Tibial artery (tissue), 4 donors: ENCODE measurements at regions not wholly inside any gene's neighbourhood (a gene's known extent, or its start where the extent isn't known, plus 50 kb on each side); places are given as distances from the start of the nearest gene placed in this dataset.

Experiments
- DNase-seq, 2 donors: peaks; one replicate each; pipeline ENCODE4 v3.0.0-alpha.2; 2019
- H3K27ac ChIP-seq, 2 donors: fragments of 200-600 bp; sonication (generic) in 1 of 2; 1 replicate in 1 of 2; 2 replicates in 1 of 2; pipeline ENCODE4 v1.5.1; 2018 to 2019; ENCODE audit warnings: mild to moderate bottlenecking in 1 of 2
- H3K27me3 ChIP-seq, 2 donors: fragments of 200-600 bp; sonication (generic) in 1 of 2; one replicate each; pipeline versions ENCODE4 v1.5.1 to v1.6.0; 2016 to 2019
- H3K36me3 ChIP-seq, 3 donors: fragments of 200-600 bp; sonication (generic) in 2 of 3; one replicate each; pipeline ENCODE4 v1.5.1; 2016 to 2019; ENCODE audit warnings: mild to moderate bottlenecking in 2 of 3
- H3K4me1 ChIP-seq, 4 donors: fragments of 200-600 bp; sonication (generic) in 2 of 4; 1 replicate in 3 of 4; 2 replicates in 1 of 4; pipeline ENCODE4 v1.5.1; 2016 to 2019
- H3K4me3 ChIP-seq, 2 donors: fragments of 200-600 bp; sonication (generic) in 1 of 2; 1 replicate in 1 of 2; 2 replicates in 1 of 2; pipeline ENCODE4 v1.5.1; 2018 to 2019; ENCODE audit warnings: mild to moderate bottlenecking in 2 of 2
- H3K9me3 ChIP-seq, 3 donors: fragments of 200-600 bp; sonication (generic) in 1 of 3; one replicate each; pipeline ENCODE4 v1.5.1; 2016 to 2019
- CTCF ChIP-seq, 2 experiments: fragments of 200-600 bp in 1 of 2; fragments of 450-650 bp in 1 of 2; IDR thresholded peaks; one replicate each; pipeline ENCODE4 v1.5.1; 2017 to 2019; ENCODE audit warnings: antibody characterized with exemption in 2 of 2, mild to moderate bottlenecking in 1 of 2, moderate library complexity in 1 of 2
- intact Hi-C: fragments of 100-400 bp; cut with DNase I; formaldehyde crosslinking; loops from one replicate; pipeline ENCODE4 v1.15.0; 2023; ENCODE audit warnings: low total_unique reads

GRCh38 chr2:15834381-15835031, 105.8 kb upstream of the MYCN start:
- DNase-seq, result no peak
- Histone ChIP-seq H3K4me1 (no peaks in the 10 kb centered on the region), H3K4me3 (no peak overlapping the region), H3K27me3 (no peaks in the 10 kb centered on the region), H3K36me3 (no peaks in the 10 kb centered on the region), H3K9me3 (no peaks in the 10 kb centered on the region), H3K27ac (no peak overlapping the region)
- intact Hi-C loops, result no loop called here
- no peak for TF ChIP-seq CTCF (IDR thresholded peaks at IDR 0.05)

GRCh38 chr2:15835991-15836688, 104.2 kb upstream of the MYCN start:
- no peak for TF ChIP-seq CTCF (IDR thresholded peaks at IDR 0.05)
- DNase-seq, result no peak
- H3K4me3 ChIP-seq, result no peak overlapping the region
- H3K27ac ChIP-seq, result no peak overlapping the region
- no peaks in the 10 kb centered on the region for H3K27me3 ChIP-seq
- no peaks in the 10 kb centered on the region for H3K36me3 ChIP-seq
- H3K4me1 ChIP-seq, result no peaks in the 10 kb centered on the region
- no peaks in the 10 kb centered on the region for H3K9me3 ChIP-seq
- intact Hi-C loops, result no loop called here

- H3K9me3 ChIP-seq, result no peaks in the 10 kb centered on the region
- no peak overlapping the region for H3K27ac ChIP-seq
- H3K27me3 ChIP-seq, result no peaks in the 10 kb centered on the region
- H3K4me3 ChIP-seq, result no peak overlapping the region
- no peaks in the 10 kb centered on the region for H3K36me3 ChIP-seq
- H3K4me1 ChIP-seq, result no peaks in the 10 kb centered on the region
- DNase-seq, result no peak
- intact Hi-C loops, result no loop called here
- no peak for TF ChIP-seq CTCF (IDR thresholded peaks at IDR 0.05)
These were observed 103.4 kb upstream of the MYCN start for GRCh38 chr2:15836689-15837610.

GRCh38 chr2:15838481-15839090, 101.8 kb upstream of the MYCN start:
- no peak overlapping the region for H3K27ac ChIP-seq
- H3K9me3 ChIP-seq, result no peaks in the 10 kb centered on the region
- no peaks in the 10 kb centered on the region for H3K27me3 ChIP-seq
- DNase-seq, result no peak
- no peak for TF ChIP-seq CTCF (IDR thresholded peaks at IDR 0.05)
- no peak overlapping the region for H3K4me3 ChIP-seq
- H3K4me1 ChIP-seq, result no peaks in the 10 kb centered on the region
- intact Hi-C loops, result no loop called here
- no peaks in the 10 kb centered on the region for H3K36me3 ChIP-seq

GRCh38 chr2:15839426-15840124, 100.8 kb upstream of the MYCN start:
- Histone ChIP-seq H3K4me1 (no peaks in the 10 kb centered on the region), H3K27ac (no peak overlapping the region), H3K27me3 (no peaks in the 10 kb centered on the region), H3K4me3 (no peak overlapping the region), H3K36me3 (no peaks in the 10 kb centered on the region), H3K9me3 (no peaks in the 10 kb centered on the region)
- intact Hi-C loops, result no loop called here
- DNase-seq, result no peak
- TF ChIP-seq CTCF (IDR thresholded peaks at IDR 0.05), result no peak
